Raji (cell line): ENCODE measurements at regions not wholly inside any gene's neighbourhood (a gene's known extent, or its start where the extent isn't known, plus 50 kb on each side); places are given as distances from the start of the nearest gene placed in this dataset.
A peak's percentile ranks its signal among the peaks of the same experiment; 100 is the strongest.

Experiments used
- POLR2A ChIP-seq: IDR thresholded peaks from 2 replicates; pipeline ENCODE4 v1.6.1; 2011; ENCODE audit warnings: low read depth, low read length, control low read depth; ENCODE audit not compliant: insufficient read depth

GRCh38 chr19:23986623-23987022 lies 71.9 kb downstream of the ZNF726 start:
- no peak for TF ChIP-seq POLR2A

- no peak for TF ChIP-seq POLR2A
Measured at GRCh38 chr19:23991170-23991569, 76.5 kb downstream of the ZNF726 start.

- TF ChIP-seq POLR2A, result no peak
Measured at GRCh38 chr19:23992348-23992747, 77.7 kb downstream of the ZNF726 start.

- no peak for TF ChIP-seq POLR2A
Measured at GRCh38 chr19:23993440-23993839, 78.8 kb downstream of the ZNF726 start.

- no peak for TF ChIP-seq POLR2A
Measured at GRCh38 chr19:23996549-23996948, 81.9 kb downstream of the ZNF726 start.

GRCh38 chr19:23998568-23998967 lies 83.9 kb downstream of the ZNF726 start:
- no peak for TF ChIP-seq POLR2A

GRCh38 chr19:23999821-24000610 lies 85.3 kb downstream of the ZNF726 start:
- TF ChIP-seq POLR2A, result no peak

DNA sequence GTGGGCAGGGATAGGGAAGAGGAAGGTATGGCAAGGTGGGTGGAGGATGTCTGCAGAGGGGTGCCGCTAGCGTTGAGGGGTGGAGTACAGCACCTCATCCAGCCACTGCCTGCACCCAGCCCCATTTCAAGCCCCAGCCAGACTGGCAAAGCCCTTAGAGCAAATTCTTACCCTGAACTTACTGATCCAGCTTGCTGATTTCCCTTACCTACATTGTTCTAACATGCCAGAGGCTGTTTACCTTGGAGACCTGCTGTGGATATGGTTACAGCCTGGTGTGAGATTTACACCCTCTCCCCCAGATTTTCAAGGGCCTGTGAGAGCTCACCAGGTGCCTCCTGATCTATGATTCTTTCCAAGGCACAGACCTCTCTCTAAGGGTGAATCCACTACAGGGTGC lies 86.0 kb downstream of the ZNF726 start:
- no peak for TF ChIP-seq POLR2A

DNA sequence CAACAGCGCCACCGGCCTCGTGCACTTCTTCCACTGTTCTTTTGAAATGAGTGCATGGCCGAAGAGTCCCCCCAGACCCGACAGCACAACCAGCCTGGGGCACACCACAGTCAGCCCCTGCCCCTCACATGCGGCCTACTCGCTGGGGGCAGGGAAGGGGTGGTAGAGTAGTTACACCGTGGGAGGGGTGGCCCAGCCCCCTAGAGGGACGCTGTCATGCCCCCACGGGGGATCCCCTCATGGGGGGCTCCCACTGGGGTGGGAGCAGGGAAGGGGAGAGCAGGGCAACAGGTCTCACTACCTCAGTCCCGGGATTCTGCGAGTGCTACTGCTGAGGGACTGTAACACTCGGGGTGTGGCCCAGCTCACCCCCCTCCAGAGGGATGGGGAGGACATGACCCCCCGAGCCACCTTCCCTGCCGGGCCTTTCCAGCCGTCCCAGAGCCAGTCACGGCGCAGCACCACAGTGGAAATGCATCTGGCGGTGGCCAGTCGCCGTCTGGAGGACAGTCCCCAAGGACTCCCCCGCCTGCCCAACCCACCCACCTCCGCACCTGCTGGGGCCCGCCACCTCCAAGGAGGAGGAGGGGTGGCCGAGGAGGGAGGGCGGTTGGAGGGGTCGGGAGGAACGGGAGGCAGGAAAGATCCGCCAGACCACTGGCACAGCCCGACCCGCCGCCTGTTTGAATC lies 84.6 kb upstream of the ZNF254 start:
- no peak for TF ChIP-seq POLR2A

DNA sequence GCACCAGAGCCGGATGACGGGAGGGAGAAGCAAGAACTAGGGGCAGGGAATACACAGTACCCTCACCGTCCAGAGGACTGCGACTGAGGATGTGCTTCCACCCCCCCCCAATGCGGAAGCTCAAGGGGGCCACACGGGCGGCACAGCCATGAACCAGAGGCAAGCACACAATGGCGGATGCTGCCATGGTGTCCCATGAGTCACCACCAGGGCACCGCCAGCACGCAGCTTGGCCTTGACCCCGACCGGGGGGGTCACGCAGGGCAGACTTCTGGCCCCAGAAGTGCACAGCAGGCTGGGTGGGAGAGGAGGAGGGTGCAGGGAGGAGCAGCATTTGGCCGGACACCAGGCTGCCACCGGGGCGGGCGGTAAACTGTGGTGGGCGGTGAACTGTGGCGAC lies 83.5 kb upstream of the ZNF254 start:
- TF ChIP-seq POLR2A, result no peak

DNA sequence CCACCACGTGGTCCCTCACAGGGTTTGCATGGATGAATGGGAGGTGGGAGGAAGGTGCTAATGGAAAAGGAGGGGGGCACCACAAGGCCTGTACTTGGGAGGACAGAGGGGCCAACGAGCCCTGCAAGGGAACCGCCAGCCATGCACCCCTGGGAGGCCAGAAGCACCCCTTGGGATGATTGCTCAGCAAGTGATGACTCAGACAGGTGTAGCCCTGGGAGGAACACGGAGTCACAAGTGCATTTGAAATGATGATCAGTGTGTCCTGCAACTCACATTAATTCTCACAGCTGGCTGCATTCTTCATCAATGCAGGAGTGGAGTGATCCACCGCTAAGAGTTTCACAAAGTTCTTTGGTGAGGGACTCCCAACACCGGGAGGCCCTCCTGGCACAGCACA lies 82.8 kb upstream of the ZNF254 start:
- TF ChIP-seq POLR2A, result no peak

- no peak for TF ChIP-seq POLR2A
Measured at GRCh38 chr19:24029941-24030636, 56.9 kb upstream of the ZNF254 start.

DNA sequence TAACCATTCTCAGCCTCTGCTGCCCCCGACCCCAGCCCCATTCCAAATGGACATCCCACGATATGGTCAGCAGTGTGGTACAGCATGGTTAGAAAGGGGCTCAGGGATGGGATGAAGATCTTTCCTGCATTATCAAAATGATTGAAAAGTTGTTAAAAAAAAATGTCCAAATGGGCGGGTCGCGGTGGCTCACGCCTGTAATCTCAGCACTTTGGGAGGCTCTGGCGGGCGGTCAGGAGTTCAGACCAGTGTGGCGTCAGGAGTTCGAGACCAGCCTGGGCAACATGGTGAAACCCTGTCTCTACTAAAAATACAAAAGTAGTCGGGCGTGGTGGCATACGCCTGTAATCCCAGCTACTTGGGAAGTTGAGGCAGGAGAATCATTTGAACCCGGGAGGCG lies 54.3 kb upstream of the ZNF254 start:
- no peak for TF ChIP-seq POLR2A

GRCh38 chr19:24033301-24033962 lies 53.6 kb upstream of the ZNF254 start:
- peak; percentile 71 for TF ChIP-seq POLR2A

- no peak for TF ChIP-seq POLR2A
Measured at GRCh38 chr19:24033963-24034342, 53.0 kb upstream of the ZNF254 start.
